ENCODE measurements at regions not wholly inside any gene's neighbourhood (a gene's known extent, or its start where the extent isn't known, plus 50 kb on each side); places are given as distances from the start of the nearest gene placed in this dataset.

- Histone ChIP-seq H3K27ac (ENCODE audit: low read depth in 1 of 2, low read length in 1 of 2) (no peak overlapping the region), H3K27me3 (ENCODE audit: control insufficient read depth in 2 of 2, insufficient read depth in 1 of 2, low read length in 1 of 2) (no peaks in the 10 kb centered on the region), H3K4me1 (ENCODE audit: control insufficient read depth in 2 of 2, insufficient read depth in 2 of 2, low read length in 2 of 2) (no peaks in the 10 kb centered on the region), H3K9me3 (ENCODE audit: control insufficient read depth in 2 of 2, insufficient read depth in 1 of 2, low read length in 1 of 2) (no peaks in the 10 kb centered on the region), H3K4me3 (ENCODE audit: low read length in 2 of 2) (no peak overlapping the region), H3K36me3 (ENCODE audit: control insufficient read depth in 2 of 2, insufficient read depth in 2 of 2, low read length in 1 of 2) (no peaks in the 10 kb centered on the region)
- no peak for DNase-seq (ENCODE audit: low read depth in 6 of 9, low spot score in 9 of 9)
Observed at GRCh38 chr1:221101807-221102605, 222.8 kb downstream of the HLX start.

- no peaks in the 10 kb centered on the region for H3K36me3 ChIP-seq (ENCODE audit: control insufficient read depth in 2 of 2, insufficient read depth in 2 of 2, low read length in 1 of 2)
- H3K4me1 ChIP-seq (ENCODE audit: control insufficient read depth in 2 of 2, insufficient read depth in 2 of 2, low read length in 2 of 2) = no peaks in the 10 kb centered on the region
- WGBS = 90% methylated on average over 3 of the region's 3 CpGs
- no peaks in the 10 kb centered on the region for H3K27me3 ChIP-seq (ENCODE audit: control insufficient read depth in 2 of 2, insufficient read depth in 1 of 2, low read length in 1 of 2)
- DNase-seq (ENCODE audit: low read depth in 6 of 9, low spot score in 9 of 9) = no peak
- no peaks in the 10 kb centered on the region for H3K9me3 ChIP-seq (ENCODE audit: control insufficient read depth in 2 of 2, insufficient read depth in 1 of 2, low read length in 1 of 2)
- H3K4me3 ChIP-seq (ENCODE audit: low read length in 2 of 2) = no peak overlapping the region
- H3K27ac ChIP-seq (ENCODE audit: low read depth in 1 of 2, low read length in 1 of 2) = no peak overlapping the region
Observed at GRCh38 chr1:221104596-221104995, 225.4 kb downstream of the HLX start.

GRCh38 chr1:221105578-221105977 lies 226.3 kb downstream of the HLX start:
- Histone ChIP-seq H3K4me3 (ENCODE audit: low read length in 2 of 2) (no peak overlapping the region), H3K9me3 (ENCODE audit: control insufficient read depth in 2 of 2, insufficient read depth in 1 of 2, low read length in 1 of 2) (no peaks in the 10 kb centered on the region), H3K27ac (ENCODE audit: low read depth in 1 of 2, low read length in 1 of 2) (no peak overlapping the region), H3K4me1 (ENCODE audit: control insufficient read depth in 2 of 2, insufficient read depth in 2 of 2, low read length in 2 of 2) (no peaks in the 10 kb centered on the region), H3K27me3 (ENCODE audit: control insufficient read depth in 2 of 2, insufficient read depth in 1 of 2, low read length in 1 of 2) (no peaks in the 10 kb centered on the region), H3K36me3 (ENCODE audit: control insufficient read depth in 2 of 2, insufficient read depth in 2 of 2, low read length in 1 of 2) (no peaks in the 10 kb centered on the region)
- no peak for DNase-seq (ENCODE audit: low read depth in 6 of 9, low spot score in 9 of 9)
- whole genome bisulfite sequencing = 97% methylated on average over 1 of the region's 1 CpG

- Histone ChIP-seq H3K9me3 (ENCODE audit: control insufficient read depth in 2 of 2, insufficient read depth in 1 of 2, low read length in 1 of 2) (no peaks in the 10 kb centered on the region), H3K4me3 (ENCODE audit: low read length in 2 of 2) (no peak overlapping the region), H3K27ac (ENCODE audit: low read depth in 1 of 2, low read length in 1 of 2) (no peak overlapping the region), H3K27me3 (ENCODE audit: control insufficient read depth in 2 of 2, insufficient read depth in 1 of 2, low read length in 1 of 2) (no peaks in the 10 kb centered on the region), H3K4me1 (ENCODE audit: control insufficient read depth in 2 of 2, insufficient read depth in 2 of 2, low read length in 2 of 2) (no peaks in the 10 kb centered on the region), H3K36me3 (ENCODE audit: control insufficient read depth in 2 of 2, insufficient read depth in 2 of 2, low read length in 1 of 2) (no peaks in the 10 kb centered on the region)
- 64% methylated on average over 3 of the region's 3 CpGs for WGBS
- no peak for DNase-seq (ENCODE audit: low read depth in 6 of 9, low spot score in 9 of 9)
Observed at GRCh38 chr1:221106616-221107015, 227.4 kb downstream of the HLX start.

GRCh38 chr1:221109930-221110329 lies 230.7 kb downstream of the HLX start:
- Histone ChIP-seq H3K4me3 (ENCODE audit: low read length in 2 of 2) (no peak overlapping the region), H3K4me1 (ENCODE audit: control insufficient read depth in 2 of 2, insufficient read depth in 2 of 2, low read length in 2 of 2) (no peaks in the 10 kb centered on the region), H3K36me3 (ENCODE audit: control insufficient read depth in 2 of 2, insufficient read depth in 2 of 2, low read length in 1 of 2) (no peaks in the 10 kb centered on the region), H3K27me3 (ENCODE audit: control insufficient read depth in 2 of 2, insufficient read depth in 1 of 2, low read length in 1 of 2) (no peaks in the 10 kb centered on the region), H3K9me3 (ENCODE audit: control insufficient read depth in 2 of 2, insufficient read depth in 1 of 2, low read length in 1 of 2) (no peaks in the 10 kb centered on the region), H3K27ac (ENCODE audit: low read depth in 1 of 2, low read length in 1 of 2) (no peak overlapping the region)
- no peak for DNase-seq (ENCODE audit: low read depth in 6 of 9, low spot score in 9 of 9)

GRCh38 chr1:221117133-221117532 lies 237.9 kb downstream of the HLX start:
- no peak for DNase-seq (ENCODE audit: low read depth in 6 of 9, low spot score in 9 of 9)
- no peaks in the 10 kb centered on the region for H3K36me3 ChIP-seq (ENCODE audit: control insufficient read depth in 2 of 2, insufficient read depth in 2 of 2, low read length in 1 of 2)
- H3K4me3 ChIP-seq (ENCODE audit: low read length in 2 of 2) = no peak overlapping the region
- no peak overlapping the region for H3K27ac ChIP-seq (ENCODE audit: low read depth in 1 of 2, low read length in 1 of 2)
- no peaks in the 10 kb centered on the region for H3K4me1 ChIP-seq (ENCODE audit: control insufficient read depth in 2 of 2, insufficient read depth in 2 of 2, low read length in 2 of 2)
- H3K9me3 ChIP-seq (ENCODE audit: control insufficient read depth in 2 of 2, insufficient read depth in 1 of 2, low read length in 1 of 2) = no peaks in the 10 kb centered on the region
- no peaks in the 10 kb centered on the region for H3K27me3 ChIP-seq (ENCODE audit: control insufficient read depth in 2 of 2, insufficient read depth in 1 of 2, low read length in 1 of 2)
- 92% methylated on average over 1 of the region's 1 CpG for WGBS

GRCh38 chr1:221117548-221117951 lies 238.3 kb downstream of the HLX start:
- no peak for DNase-seq (ENCODE audit: low read depth in 6 of 9, low spot score in 9 of 9)
- no peak overlapping the region for H3K27ac ChIP-seq (ENCODE audit: low read depth in 1 of 2, low read length in 1 of 2)
- H3K4me1 ChIP-seq (ENCODE audit: control insufficient read depth in 2 of 2, insufficient read depth in 2 of 2, low read length in 2 of 2) = no peaks in the 10 kb centered on the region
- H3K4me3 ChIP-seq (ENCODE audit: low read length in 2 of 2) = no peak overlapping the region
- no peaks in the 10 kb centered on the region for H3K9me3 ChIP-seq (ENCODE audit: control insufficient read depth in 2 of 2, insufficient read depth in 1 of 2, low read length in 1 of 2)
- WGBS = 92% methylated on average over 3 of the region's 3 CpGs
- no peaks in the 10 kb centered on the region for H3K27me3 ChIP-seq (ENCODE audit: control insufficient read depth in 2 of 2, insufficient read depth in 1 of 2, low read length in 1 of 2)
- H3K36me3 ChIP-seq (ENCODE audit: control insufficient read depth in 2 of 2, insufficient read depth in 2 of 2, low read length in 1 of 2) = no peaks in the 10 kb centered on the region

GRCh38 chr1:221118176-221118937 lies 239.1 kb downstream of the HLX start:
- Histone ChIP-seq H3K27me3 (ENCODE audit: control insufficient read depth in 2 of 2, insufficient read depth in 1 of 2, low read length in 1 of 2) (no peaks in the 10 kb centered on the region), H3K4me1 (ENCODE audit: control insufficient read depth in 2 of 2, insufficient read depth in 2 of 2, low read length in 2 of 2) (no peaks in the 10 kb centered on the region), H3K27ac (ENCODE audit: low read depth in 1 of 2, low read length in 1 of 2) (no peak overlapping the region), H3K36me3 (ENCODE audit: control insufficient read depth in 2 of 2, insufficient read depth in 2 of 2, low read length in 1 of 2) (no peaks in the 10 kb centered on the region), H3K9me3 (ENCODE audit: control insufficient read depth in 2 of 2, insufficient read depth in 1 of 2, low read length in 1 of 2) (no peaks in the 10 kb centered on the region), H3K4me3 (ENCODE audit: low read length in 2 of 2) (no peak overlapping the region)
- 77% methylated on average over 3 of the region's 3 CpGs for WGBS
- DNase-seq (ENCODE audit: low read depth in 6 of 9, low spot score in 9 of 9) = no peak

- no peak for DNase-seq (ENCODE audit: low read depth in 6 of 9, low spot score in 9 of 9)
- Histone ChIP-seq H3K4me1 (ENCODE audit: control insufficient read depth in 2 of 2, insufficient read depth in 2 of 2, low read length in 2 of 2) (no peaks in the 10 kb centered on the region), H3K36me3 (ENCODE audit: control insufficient read depth in 2 of 2, insufficient read depth in 2 of 2, low read length in 1 of 2) (no peaks in the 10 kb centered on the region), H3K4me3 (ENCODE audit: low read length in 2 of 2) (no peak overlapping the region), H3K9me3 (ENCODE audit: control insufficient read depth in 2 of 2, insufficient read depth in 1 of 2, low read length in 1 of 2) (no peaks in the 10 kb centered on the region), H3K27ac (ENCODE audit: low read depth in 1 of 2, low read length in 1 of 2) (no peak overlapping the region), H3K27me3 (ENCODE audit: control insufficient read depth in 2 of 2, insufficient read depth in 1 of 2, low read length in 1 of 2) (no peaks in the 10 kb centered on the region)
- 98% methylated on average over 1 of the region's 1 CpG for WGBS
Observed at GRCh38 chr1:221118938-221119320, 239.7 kb downstream of the HLX start.
